HG02852 (cell line): ENCODE measurements at regions not wholly inside any gene's neighbourhood (a gene's known extent, or its start where the extent isn't known, plus 50 kb on each side); places are given as distances from the start of the nearest gene placed in this dataset.
"Not testable (repeated sequence)": the region's sequence is repeated elsewhere in the genome, so short reads cannot be mapped to it uniquely, and the experiment has no call there.

Experiments
- ATAC-seq: cut with Tn5 transposase; IDR thresholded peaks from one replicate; pipeline ENCODE4 v1.9.1; 2021; ENCODE audit warnings: mild to moderate bottlenecking, moderate library complexity; ENCODE audit not compliant: unreplicated experiment

GRCh38 chr3:144023543-144023942 lies 51.9 kb downstream of the DIPK2A start:
- ATAC-seq: not testable (repeated sequence)

GRCh38 chr3:144028798-144029411 lies 57.3 kb downstream of the DIPK2A start:
- peak; percentile 90 for ATAC-seq

GRCh38 chr3:144029769-144030168 lies 58.1 kb downstream of the DIPK2A start:
- ATAC-seq: no peak

- ATAC-seq: no peak
Observed at GRCh38 chr3:144031938-144032337, 60.3 kb downstream of the DIPK2A start.

GRCh38 chr3:144032531-144033239 lies 61.1 kb downstream of the DIPK2A start:
- ATAC-seq: peak; percentile 69

GRCh38 chr3:144033240-144033589 lies 61.6 kb downstream of the DIPK2A start:
- no peak for ATAC-seq

- no peak for ATAC-seq
Observed at GRCh38 chr3:144033863-144034262, 62.2 kb downstream of the DIPK2A start.

- ATAC-seq: no peak
Observed at GRCh38 chr3:144034715-144035290, 63.2 kb downstream of the DIPK2A start.

- no peak for ATAC-seq
Observed at GRCh38 chr3:144036498-144036897, 64.9 kb downstream of the DIPK2A start.

GRCh38 chr3:144039661-144040060 lies 68.0 kb downstream of the DIPK2A start:
- no peak for ATAC-seq

- ATAC-seq: no peak
Observed at GRCh38 chr3:144041960-144042556, 70.4 kb downstream of the DIPK2A start.

- ATAC-seq: no peak
Observed at GRCh38 chr3:144045766-144046165, 74.1 kb downstream of the DIPK2A start.

GRCh38 chr3:144049374-144049773 lies 77.8 kb downstream of the DIPK2A start:
- ATAC-seq: no peak

- ATAC-seq: no peak
Observed at GRCh38 chr3:144051211-144051610, 79.6 kb downstream of the DIPK2A start.

GRCh38 chr3:144052275-144052674 lies 80.7 kb downstream of the DIPK2A start:
- ATAC-seq: no peak

GRCh38 chr3:144053121-144053520 lies 81.5 kb downstream of the DIPK2A start:
- ATAC-seq: no peak

- ATAC-seq: no peak
Observed at GRCh38 chr3:144054766-144055165, 83.1 kb downstream of the DIPK2A start.

GRCh38 chr3:144055604-144056003 lies 84.0 kb downstream of the DIPK2A start:
- no peak for ATAC-seq

- peak; percentile 66 for ATAC-seq
Observed at GRCh38 chr3:144058713-144059112, 87.1 kb downstream of the DIPK2A start.

GRCh38 chr3:144059481-144059880 lies 87.9 kb downstream of the DIPK2A start:
- no peak for ATAC-seq

- no peak for ATAC-seq
Observed at GRCh38 chr3:144060881-144061280, 89.3 kb downstream of the DIPK2A start.

GRCh38 chr3:144063306-144063705 lies 91.7 kb downstream of the DIPK2A start:
- no peak for ATAC-seq
